ENCODE measurements at regions not wholly inside any gene's neighbourhood (a gene's known extent, or its start where the extent isn't known, plus 50 kb on each side); places are given as distances from the start of the nearest gene placed in this dataset.
"Not testable (repeated sequence)": the region's sequence is repeated elsewhere in the genome, so short reads cannot be mapped to it uniquely, and the experiment has no call there.

GRCh38 chr1:222415441-222415840, 132.5 kb downstream of the HHIPL2 start:
- no peak for DNase-seq

DNA sequence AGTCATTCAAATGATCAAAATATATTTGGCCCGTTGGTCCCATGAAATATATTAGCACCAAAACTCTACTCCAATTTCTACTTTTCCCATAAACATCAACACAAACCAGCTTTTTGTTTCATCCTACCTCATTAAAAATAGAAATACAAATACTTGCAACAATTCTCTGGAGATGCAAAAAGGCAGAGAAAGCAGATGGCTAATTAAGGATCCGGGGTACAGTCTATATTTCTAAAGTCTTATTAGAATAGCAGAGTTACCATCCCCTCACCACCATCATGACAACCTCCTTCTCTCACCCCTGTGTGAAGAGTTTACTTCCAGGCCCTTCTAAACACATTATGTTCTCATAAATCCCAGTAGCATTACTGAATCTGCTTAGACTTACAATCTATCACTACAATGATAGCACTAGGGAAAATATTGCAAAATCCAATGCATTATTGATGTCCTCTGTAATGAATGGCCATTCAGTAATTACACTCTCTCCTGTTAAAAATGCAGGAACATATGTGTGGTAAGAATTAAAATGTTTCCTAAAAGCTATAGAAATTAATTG, 133.8 kb downstream of the HHIPL2 start:
- no peak for DNase-seq

- no peak for DNase-seq
These were observed 134.5 kb downstream of the HHIPL2 start for GRCh38 chr1:222413436-222413835.

- DNase-seq, result no peak
These were observed 143.2 kb downstream of the HHIPL2 start for GRCh38 chr1:222404710-222405109.

- DNase-seq, result no peak
These were observed 148.7 kb downstream of the HHIPL2 start for GRCh38 chr1:222399197-222399596.

- DNase-seq, result no peak
These were observed 153.7 kb downstream of the HHIPL2 start for GRCh38 chr1:222394224-222394623.

DNA sequence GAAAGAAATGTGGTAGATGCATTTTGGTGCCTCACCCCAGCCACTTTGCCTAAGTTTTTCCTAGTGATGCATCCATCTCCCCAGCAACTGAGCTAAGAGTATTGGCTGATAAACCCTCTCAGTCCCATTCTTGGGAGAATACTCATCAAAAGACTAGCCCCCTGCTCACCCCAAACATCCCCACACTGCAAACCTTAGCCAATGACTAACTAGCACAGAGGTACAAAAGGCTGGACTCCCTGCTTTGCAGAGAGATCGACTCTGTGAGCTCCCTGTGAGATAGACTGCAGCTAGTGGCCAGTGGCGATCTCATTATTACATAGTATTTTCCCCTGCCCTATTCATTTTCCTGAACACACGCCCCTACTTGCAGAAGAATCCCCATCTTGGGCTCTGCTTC, 155.3 kb downstream of the HHIPL2 start:
- DNase-seq, result no peak

GRCh38 chr1:222390181-222390580, 157.7 kb downstream of the HHIPL2 start:
- DNase-seq, result no peak

GRCh38 chr1:222387007-222387814, 160.7 kb downstream of the HHIPL2 start:
- peak in 1 of 2 experiments; percentile 2 for DNase-seq

GRCh38 chr1:222385955-222386354, 161.9 kb downstream of the HHIPL2 start:
- DNase-seq, result no peak

DNA sequence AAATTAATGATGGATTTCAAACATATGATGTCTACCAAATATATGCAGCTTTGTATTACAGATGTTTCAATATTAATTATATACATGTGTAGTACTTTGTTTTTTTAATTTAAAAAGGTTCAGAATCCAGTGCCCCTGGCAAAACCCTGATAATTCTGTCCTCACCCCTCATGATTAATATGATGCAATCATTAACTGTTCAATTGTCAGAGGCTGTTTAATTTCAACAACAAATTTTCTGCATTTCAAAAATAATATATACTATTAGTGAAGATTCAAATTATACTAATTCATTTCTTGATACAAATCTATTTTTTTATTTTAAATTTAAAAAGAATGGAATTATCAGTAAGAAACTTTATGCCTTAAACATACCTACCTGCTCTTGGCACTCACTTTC, 162.6 kb downstream of the HHIPL2 start:
- DNase-seq, result no peak

- DNase-seq, result no peak
These were observed 163.4 kb downstream of the HHIPL2 start for GRCh38 chr1:222384531-222384930.

GRCh38 chr1:222382171-222382570, 165.7 kb downstream of the HHIPL2 start:
- DNase-seq, result no peak

DNA sequence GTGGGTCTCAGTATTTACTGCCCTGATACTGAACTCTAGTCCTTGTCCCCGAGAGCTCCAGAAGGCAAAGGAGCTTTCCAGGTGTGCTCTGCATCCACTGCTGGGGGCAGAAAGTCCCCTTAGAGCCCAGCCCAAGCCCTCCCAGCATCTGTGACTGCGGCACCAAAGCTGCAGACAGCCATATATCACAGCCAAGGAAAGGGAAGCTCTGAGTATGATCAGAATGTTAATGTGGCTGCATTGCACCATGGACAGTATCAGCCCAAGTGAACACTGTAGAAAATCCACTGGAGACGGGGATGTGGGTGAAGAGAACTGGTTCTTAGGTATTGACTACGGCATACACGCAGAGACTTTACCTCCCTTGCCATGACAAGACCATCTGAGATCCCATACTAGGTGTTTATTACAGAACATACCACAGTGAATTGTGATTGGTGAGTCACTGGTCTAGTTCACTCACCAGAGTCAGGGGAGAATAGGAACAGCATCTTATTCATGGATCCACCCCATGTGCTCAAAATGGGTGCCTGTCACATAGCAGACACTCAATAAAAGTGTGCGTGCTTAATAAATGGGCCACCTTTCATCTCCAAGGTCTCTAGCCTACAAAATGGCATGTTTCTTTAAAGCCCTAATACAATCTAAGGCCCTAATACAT, 170.3 kb downstream of the HHIPL2 start:
- DNase-seq, result no peak

DNA sequence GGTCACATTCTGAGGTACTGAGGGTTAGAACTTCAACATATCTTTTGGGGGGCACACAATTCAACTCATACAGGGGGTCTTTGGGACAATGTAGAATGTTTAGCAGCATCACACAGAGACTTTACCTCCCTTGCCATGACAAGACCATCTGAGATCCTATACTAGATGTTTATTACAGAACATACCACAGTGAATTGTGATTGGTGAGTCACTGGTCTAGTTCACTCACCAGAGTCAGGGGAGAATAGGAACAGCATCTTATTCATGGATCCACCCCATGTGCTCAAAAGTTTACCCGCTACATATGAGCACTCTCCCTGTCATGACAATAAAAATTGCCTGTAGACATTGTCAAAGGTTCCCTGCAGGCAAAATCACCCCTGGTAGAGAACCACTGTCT, 171.1 kb downstream of the HHIPL2 start:
- not testable (repeated sequence) for DNase-seq

DNA sequence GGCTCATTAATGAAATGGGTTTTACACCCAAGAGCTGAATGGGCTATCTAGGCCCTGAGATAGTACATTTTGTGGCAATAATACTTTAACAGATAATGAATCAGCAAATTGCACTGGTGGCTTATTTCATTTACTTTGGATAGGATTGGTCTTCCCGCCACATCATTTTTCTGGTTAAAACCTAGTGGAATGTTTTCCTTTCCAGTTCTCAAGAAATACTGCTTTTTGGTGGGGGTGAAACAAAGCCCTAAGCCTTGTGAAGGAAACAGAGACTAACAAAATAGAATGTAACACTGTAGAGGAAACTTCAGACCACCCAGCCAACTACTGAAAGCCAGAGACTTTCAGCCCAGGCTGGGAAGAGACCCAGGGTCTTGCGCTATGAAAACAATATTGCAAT, 172.2 kb downstream of the HHIPL2 start:
- DNase-seq, result no peak

GRCh38 chr1:222373831-222374602, 173.9 kb downstream of the HHIPL2 start:
- no peak for DNase-seq

DNA sequence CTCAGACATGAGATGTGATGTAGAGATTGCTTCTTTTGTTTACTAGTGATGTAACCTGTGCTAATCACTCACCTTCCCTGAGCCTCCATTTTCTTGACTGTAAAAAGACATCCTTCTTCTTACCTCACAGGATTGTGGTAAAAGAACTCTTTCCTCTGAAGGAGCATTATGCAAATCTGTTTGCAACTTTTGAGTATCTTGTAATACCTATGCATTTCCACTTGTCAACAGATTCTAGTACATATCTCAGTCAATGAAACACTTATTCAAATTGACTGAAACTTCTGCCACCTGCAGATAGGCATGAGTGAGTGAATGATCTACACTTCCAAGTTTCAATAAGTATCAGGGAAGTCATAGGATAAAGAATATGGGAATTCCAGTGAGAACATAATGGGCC, 174.7 kb downstream of the HHIPL2 start:
- no peak for DNase-seq

DNA sequence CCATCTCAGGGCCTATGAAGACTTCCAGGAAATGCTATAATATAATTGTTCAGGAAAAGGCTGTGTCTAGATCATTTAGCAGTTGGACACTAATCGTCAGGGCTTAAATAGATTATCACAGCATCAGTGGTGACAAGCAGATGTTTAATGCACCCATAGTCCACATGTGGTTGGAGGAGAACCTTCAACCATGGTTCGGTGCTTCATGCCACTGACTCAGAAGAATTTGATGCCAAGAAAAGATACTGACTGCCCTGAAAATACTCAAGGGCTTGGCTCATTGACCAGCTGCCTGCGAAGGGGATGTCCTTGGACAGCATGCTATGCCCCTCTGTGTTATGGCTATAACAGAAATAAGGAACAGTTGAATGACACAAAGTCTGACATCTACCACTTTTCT, 175.7 kb downstream of the HHIPL2 start:
- DNase-seq, result no peak

DNA sequence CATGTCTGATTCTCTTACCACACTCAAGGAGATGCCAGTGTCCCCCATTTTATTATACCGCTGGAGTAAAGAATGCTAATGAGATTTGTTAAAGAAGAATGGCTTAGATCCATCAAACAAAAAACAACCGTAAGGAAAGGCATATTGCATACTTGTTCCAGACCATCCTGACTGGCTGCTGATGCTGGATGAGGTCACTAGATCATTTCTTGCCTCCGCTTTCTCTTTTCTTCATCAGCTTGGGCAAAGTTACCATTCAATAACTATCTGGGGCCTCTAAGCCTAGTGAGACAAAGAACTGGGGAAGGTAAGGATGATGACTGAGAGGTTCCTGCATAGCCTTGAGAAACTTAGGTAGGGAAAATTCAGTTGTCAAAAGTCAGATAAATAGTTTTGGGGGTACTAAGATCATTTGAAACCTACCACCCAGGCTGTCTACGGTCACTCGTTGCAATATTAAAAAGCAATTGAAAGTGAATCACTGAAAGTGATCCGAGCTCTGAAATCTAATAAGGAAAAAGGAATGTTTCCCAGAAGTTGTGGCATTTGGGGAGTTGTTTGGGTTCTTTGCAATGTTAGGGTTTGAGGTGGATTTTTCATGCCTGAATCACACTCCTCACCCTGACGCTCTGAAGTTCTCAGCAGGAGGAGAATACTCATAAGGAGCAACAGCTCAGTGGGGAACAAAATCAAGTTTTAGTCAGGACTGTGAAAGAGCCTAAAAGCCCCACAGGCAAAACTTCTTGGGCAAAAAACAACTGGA, 176.8 kb downstream of the HHIPL2 start:
- no peak for DNase-seq

DNA sequence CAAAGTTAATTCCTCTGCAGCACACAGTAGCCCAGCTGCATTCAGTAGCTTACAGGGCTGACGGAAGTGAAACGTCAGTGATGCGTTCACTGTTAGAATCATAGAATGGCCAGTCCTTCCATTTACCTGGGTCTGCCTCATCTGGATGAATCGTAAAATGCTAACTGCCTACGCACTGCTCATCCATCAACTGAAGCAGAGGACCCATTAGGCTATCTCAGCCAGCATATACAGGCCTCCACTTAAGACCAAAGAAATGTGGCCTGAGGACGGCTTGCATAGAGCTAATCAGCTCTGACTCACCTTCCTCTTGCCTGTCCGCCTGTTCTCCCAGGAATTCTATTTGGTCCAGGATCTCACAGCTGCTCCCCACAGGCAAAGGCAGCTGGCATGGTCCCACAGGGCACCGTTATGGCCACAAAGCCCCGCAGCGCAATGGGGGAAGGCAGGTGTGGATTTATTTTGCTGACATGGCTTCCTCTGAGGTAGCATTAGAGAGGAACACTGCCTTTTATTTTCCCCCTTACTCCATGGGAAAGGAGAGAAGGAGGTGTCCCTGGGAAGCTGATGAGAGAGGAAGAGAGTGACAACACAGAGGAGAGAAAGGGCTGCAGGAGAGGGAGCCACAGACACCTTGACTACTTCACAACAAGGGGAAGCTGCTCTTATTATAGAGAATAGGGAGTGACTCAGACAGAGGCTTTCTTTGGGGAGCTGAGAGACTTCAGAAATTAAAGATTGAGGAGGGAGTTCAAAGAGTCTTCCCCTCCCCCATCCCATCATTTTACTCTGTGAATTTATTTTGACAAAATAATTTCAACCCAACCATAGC, 177.6 kb downstream of the HHIPL2 start:
- DNase-seq, result no peak

GRCh38 chr1:222369148-222369547, 178.8 kb downstream of the HHIPL2 start:
- no peak for DNase-seq
